DND-41 (cell line): ENCODE measurements at regions not wholly inside any gene's neighbourhood (a gene's known extent, or its start where the extent isn't known, plus 50 kb on each side); places are given as distances from the start of the nearest gene placed in this dataset.

ENCODE experiments used
- EZH2 ChIP-seq: IDR thresholded peaks from 3 replicates; pipeline ENCODE4 v1.6.1; 2012; ENCODE audit warnings: borderline replicate concordance, low read depth, mild to moderate bottlenecking, moderate library complexity, low read length, inconsistent platforms; ENCODE audit not compliant: severe bottlenecking
- TF ChIP-seq, protein P1 (sequence below): IDR thresholded peaks from 2 replicates; pipeline ENCODE4 v1.5.1; 2012; ENCODE audit warnings: borderline replicate concordance, low read length, moderate library complexity, mild to moderate bottlenecking; ENCODE audit not compliant: poor library complexity, severe bottlenecking; ENCODE audit errors: extremely low read depth

DNA sequence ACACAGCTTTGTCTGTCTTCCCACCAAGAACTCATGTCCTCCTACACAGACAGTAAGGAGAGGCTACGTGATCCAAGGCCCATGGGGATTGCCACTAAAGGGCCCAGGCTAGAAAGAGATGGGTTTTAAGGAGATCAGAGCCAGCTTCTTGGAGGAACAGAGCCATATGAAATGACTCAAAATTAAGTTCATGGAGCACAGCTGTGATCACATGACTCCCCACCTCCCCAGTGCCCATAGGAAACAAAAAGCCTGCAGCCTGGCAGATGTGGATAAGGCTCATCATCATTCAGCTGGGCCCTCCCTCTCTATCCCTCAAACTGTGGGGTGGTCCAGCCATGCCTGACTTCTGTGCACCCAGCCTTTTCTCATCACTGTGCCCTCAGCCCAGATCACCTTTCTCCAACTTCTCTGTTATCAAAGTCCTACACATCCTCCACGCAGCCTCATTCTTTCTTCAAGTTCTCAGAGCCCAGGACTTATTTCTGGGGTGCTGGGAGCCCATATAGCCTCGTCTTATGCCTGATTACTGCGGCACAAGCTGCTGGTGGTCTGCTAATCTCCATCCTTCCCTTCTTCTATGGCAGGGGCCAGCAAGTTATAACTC lies 137.6 kb downstream of the SMAD6 start:
- TF ChIP-seq, protein P1, sequence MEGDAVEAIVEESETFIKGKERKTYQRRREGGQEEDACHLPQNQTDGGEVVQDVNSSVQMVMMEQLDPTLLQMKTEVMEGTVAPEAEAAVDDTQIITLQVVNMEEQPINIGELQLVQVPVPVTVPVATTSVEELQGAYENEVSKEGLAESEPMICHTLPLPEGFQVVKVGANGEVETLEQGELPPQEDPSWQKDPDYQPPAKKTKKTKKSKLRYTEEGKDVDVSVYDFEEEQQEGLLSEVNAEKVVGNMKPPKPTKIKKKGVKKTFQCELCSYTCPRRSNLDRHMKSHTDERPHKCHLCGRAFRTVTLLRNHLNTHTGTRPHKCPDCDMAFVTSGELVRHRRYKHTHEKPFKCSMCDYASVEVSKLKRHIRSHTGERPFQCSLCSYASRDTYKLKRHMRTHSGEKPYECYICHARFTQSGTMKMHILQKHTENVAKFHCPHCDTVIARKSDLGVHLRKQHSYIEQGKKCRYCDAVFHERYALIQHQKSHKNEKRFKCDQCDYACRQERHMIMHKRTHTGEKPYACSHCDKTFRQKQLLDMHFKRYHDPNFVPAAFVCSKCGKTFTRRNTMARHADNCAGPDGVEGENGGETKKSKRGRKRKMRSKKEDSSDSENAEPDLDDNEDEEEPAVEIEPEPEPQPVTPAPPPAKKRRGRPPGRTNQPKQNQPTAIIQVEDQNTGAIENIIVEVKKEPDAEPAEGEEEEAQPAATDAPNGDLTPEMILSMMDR = no peak
- no peak for TF ChIP-seq EZH2
